Suprapubic skin (tissue), 4 donors: ENCODE measurements at regions not wholly inside any gene's neighbourhood (a gene's known extent, or its start where the extent isn't known, plus 50 kb on each side); places are given as distances from the start of the nearest gene placed in this dataset.
"Not testable (repeated sequence)": the region's sequence is repeated elsewhere in the genome, so short reads cannot be mapped to it uniquely, and the experiment has no call there.

ENCODE experiments used
- DNase-seq, 2 donors: peaks; one replicate each; pipeline ENCODE4 v3.0.0-alpha.2; 2019; ENCODE audit warnings: low spot score in 2 of 2
- H3K27ac ChIP-seq: fragments of 200-600 bp; sonication (generic); one replicate; pipeline ENCODE4 v1.5.1; 2019
- H3K27me3 ChIP-seq: fragments of 200-600 bp; sonication (generic); one replicate; pipeline ENCODE4 v1.5.1; 2019
- H3K36me3 ChIP-seq: fragments of 200-600 bp; sonication (generic); one replicate; pipeline ENCODE4 v1.5.1; 2019
- H3K4me1 ChIP-seq: fragments of 200-600 bp; sonication (generic); one replicate; pipeline ENCODE4 v1.5.1; 2019
- H3K4me3 ChIP-seq: fragments of 200-600 bp; sonication (generic); one replicate; pipeline ENCODE4 v1.5.1; 2019; ENCODE audit warnings: mild to moderate bottlenecking
- H3K9me3 ChIP-seq: fragments of 200-600 bp; sonication (generic); one replicate; pipeline ENCODE4 v1.5.1; 2019
- EP300 ChIP-seq: sonication (generic); formaldehyde crosslinking; IDR thresholded peaks from one replicate; pipeline ENCODE4 v1.6.1; 2017; ENCODE audit warnings: antibody characterized with exemption
- POLR2A ChIP-seq, 2 donors: fragments of 450-650 bp; IDR thresholded peaks; one replicate each; pipeline ENCODE4 v1.6.1; 2017; ENCODE audit warnings: antibody characterized with exemption in 2 of 2, mild to moderate bottlenecking in 2 of 2, moderate library complexity in 2 of 2
- POLR2AphosphoS5 ChIP-seq, 3 donors: sonication (generic); formaldehyde crosslinking; IDR thresholded peaks; one replicate each; pipeline ENCODE4 v1.6.1; 2017; ENCODE audit warnings: antibody characterized with exemption in 3 of 3
- WGBS: methylation state at CpG from one replicate; pipeline ENCODE4 v1.1.5; 2018; 5-methylcytosine and 5-hydroxymethylcytosine counted together
- TF ChIP-seq, protein P1 (sequence below), 2 donors: fragments of 200-600 bp in 1 of 2; fragments of 450-650 bp in 1 of 2; sonication (generic) in 1 of 2; IDR thresholded peaks; one replicate each; pipeline ENCODE4 v1.5.1; 2016 to 2019; ENCODE audit warnings: antibody characterized with exemption in 2 of 2, mild to moderate bottlenecking in 1 of 2, moderate library complexity in 1 of 2

DNA sequence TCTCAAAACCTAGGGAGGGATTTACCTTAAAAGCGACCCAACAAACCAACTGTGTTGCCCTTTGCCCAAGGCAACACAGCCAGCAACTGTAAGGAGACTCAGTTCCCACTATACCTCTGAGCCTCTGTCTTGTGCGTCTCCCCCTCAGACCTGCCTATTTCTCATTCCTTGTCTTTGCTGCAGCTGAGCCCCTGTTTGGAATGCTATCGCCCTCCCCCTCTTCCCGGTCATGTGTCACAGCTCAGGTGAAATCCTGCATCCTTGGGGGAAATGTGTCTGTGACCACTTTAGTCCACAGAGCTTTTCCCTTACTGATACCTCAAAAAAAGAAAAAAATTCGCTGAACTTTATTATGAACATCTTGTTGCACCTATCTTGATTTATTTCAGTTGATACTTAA is 52.0 kb upstream of the LRIG1 start:
- Histone ChIP-seq H3K27me3 (no peaks in the 10 kb centered on the region), H3K4me3 (no peak overlapping the region), H3K36me3 (no peaks in the 10 kb centered on the region), H3K9me3 (no peaks in the 10 kb centered on the region), H3K4me1 (peaks cover 5% of the 10 kb centered on the region), H3K27ac (no peak overlapping the region)
- DNase-seq, result no peak
- WGBS, result 94% methylated on average over 5 of the region's 5 CpGs
- TF ChIP-seq POLR2AphosphoS5 (IDR thresholded peaks at IDR 0.05), result no peak
- TF ChIP-seq POLR2A (IDR thresholded peaks at IDR 0.05), result no peak
- TF ChIP-seq EP300, result no peak
- TF ChIP-seq, protein P1, sequence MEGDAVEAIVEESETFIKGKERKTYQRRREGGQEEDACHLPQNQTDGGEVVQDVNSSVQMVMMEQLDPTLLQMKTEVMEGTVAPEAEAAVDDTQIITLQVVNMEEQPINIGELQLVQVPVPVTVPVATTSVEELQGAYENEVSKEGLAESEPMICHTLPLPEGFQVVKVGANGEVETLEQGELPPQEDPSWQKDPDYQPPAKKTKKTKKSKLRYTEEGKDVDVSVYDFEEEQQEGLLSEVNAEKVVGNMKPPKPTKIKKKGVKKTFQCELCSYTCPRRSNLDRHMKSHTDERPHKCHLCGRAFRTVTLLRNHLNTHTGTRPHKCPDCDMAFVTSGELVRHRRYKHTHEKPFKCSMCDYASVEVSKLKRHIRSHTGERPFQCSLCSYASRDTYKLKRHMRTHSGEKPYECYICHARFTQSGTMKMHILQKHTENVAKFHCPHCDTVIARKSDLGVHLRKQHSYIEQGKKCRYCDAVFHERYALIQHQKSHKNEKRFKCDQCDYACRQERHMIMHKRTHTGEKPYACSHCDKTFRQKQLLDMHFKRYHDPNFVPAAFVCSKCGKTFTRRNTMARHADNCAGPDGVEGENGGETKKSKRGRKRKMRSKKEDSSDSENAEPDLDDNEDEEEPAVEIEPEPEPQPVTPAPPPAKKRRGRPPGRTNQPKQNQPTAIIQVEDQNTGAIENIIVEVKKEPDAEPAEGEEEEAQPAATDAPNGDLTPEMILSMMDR (IDR thresholded peaks at IDR 0.05), result no peak

GRCh38 chr3:66553441-66554113 is 52.8 kb upstream of the LRIG1 start:
- 96% methylated on average over 11 of the region's 11 CpGs for WGBS
- no peaks in the 10 kb centered on the region for H3K27me3 ChIP-seq

DNA sequence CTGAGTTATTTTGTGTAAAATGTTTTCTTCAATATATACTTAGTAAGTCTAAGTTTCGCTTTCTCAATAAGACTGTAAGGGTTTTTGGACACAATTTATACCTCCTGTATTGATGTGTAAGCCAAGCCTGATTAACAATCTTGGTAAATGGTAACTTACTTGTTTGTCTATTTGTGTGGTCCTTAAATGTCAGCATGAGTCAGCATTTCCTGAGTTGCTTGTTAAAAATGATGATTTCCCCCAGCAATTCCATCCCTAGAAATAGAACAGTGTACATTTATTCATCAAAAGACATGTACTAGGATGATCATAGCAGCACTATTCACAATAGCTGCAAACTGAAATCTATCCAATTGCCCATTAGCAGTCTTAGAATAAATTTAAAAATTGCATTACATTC is 53.4 kb upstream of the LRIG1 start:
- peaks cover 5% of the 10 kb centered on the region for H3K4me1 ChIP-seq
- no peak overlapping the region for H3K4me3 ChIP-seq
- WGBS, result 91% methylated on average over 1 of the region's 1 CpG
- TF ChIP-seq POLR2AphosphoS5 (IDR thresholded peaks at IDR 0.05) (no peak), EP300 (no peak), POLR2A (IDR thresholded peaks at IDR 0.05) (no peak)
- TF ChIP-seq, protein P1 (IDR thresholded peaks at IDR 0.05), result no peak
- H3K36me3 ChIP-seq, result no peaks in the 10 kb centered on the region
- no peak for DNase-seq
- H3K9me3 ChIP-seq, result no peaks in the 10 kb centered on the region
- no peaks in the 10 kb centered on the region for H3K27me3 ChIP-seq
- no peak overlapping the region for H3K27ac ChIP-seq

More at GRCh38 chr3:66553441-66554113, 52.8 kb upstream of the LRIG1 start:
- Histone ChIP-seq H3K27ac (no peak overlapping the region), H3K9me3 (no peaks in the 10 kb centered on the region), H3K36me3 (no peaks in the 10 kb centered on the region), H3K4me1 (peaks cover 5% of the 10 kb centered on the region), H3K4me3 (no peak overlapping the region)
- no peak for DNase-seq
- TF ChIP-seq POLR2A (IDR thresholded peaks at IDR 0.05) (no peak), EP300 (no peak), POLR2AphosphoS5 (IDR thresholded peaks at IDR 0.05) (no peak)
- TF ChIP-seq, protein P1 (IDR thresholded peaks at IDR 0.05), result no peak

- Histone ChIP-seq H3K9me3 (no peaks in the 10 kb centered on the region), H3K27me3 (no peaks in the 10 kb centered on the region), H3K36me3 (no peaks in the 10 kb centered on the region), H3K27ac (no peak overlapping the region), H3K4me3 (no peak overlapping the region), H3K4me1 (peaks cover 5% of the 10 kb centered on the region)
- TF ChIP-seq POLR2AphosphoS5 (IDR thresholded peaks at IDR 0.05), result no peak
- TF ChIP-seq, protein P1 (IDR thresholded peaks at IDR 0.05), result no peak
- TF ChIP-seq EP300, result no peak
- no peak for TF ChIP-seq POLR2A (IDR thresholded peaks at IDR 0.05)
- WGBS, result 36% methylated on average over 4 of the region's 4 CpGs
- no peak for DNase-seq
These were observed 54.5 kb upstream of the LRIG1 start for GRCh38 chr3:66555214-66555844.

GRCh38 chr3:66557170-66557569 is 56.3 kb upstream of the LRIG1 start:
- TF ChIP-seq POLR2A (IDR thresholded peaks at IDR 0.05) (no peak), EP300 (no peak), POLR2AphosphoS5 (IDR thresholded peaks at IDR 0.05) (no peak)
- TF ChIP-seq, protein P1 (IDR thresholded peaks at IDR 0.05), result no peak
- Histone ChIP-seq H3K27me3 (no peaks in the 10 kb centered on the region), H3K9me3 (no peaks in the 10 kb centered on the region), H3K4me1 (peaks cover 5% of the 10 kb centered on the region), H3K36me3 (no peaks in the 10 kb centered on the region), H3K27ac (no peak overlapping the region), H3K4me3 (no peak overlapping the region)
- WGBS, result 89% methylated on average over 7 of the region's 7 CpGs
- DNase-seq, result no peak

GRCh38 chr3:66559924-66560323 is 59.1 kb upstream of the LRIG1 start:
- WGBS, result 100% methylated on average over 2 of the region's 4 CpGs
- not testable (repeated sequence) for H3K4me3 ChIP-seq, H3K27ac ChIP-seq, DNase-seq, H3K27me3 ChIP-seq, H3K36me3 ChIP-seq, H3K4me1 ChIP-seq, H3K9me3 ChIP-seq
